OCI-LY7 (cell line): ENCODE measurements at regions not wholly inside any gene's neighbourhood (a gene's known extent, or its start where the extent isn't known, plus 50 kb on each side); places are given as distances from the start of the nearest gene placed in this dataset.

Source experiments
- EZH2phosphoT487 ChIP-seq: fragments of 200-600 bp; sonication (generic); IDR thresholded peaks from 2 replicates; pipeline ENCODE4 v1.6.1; 2018; ENCODE audit warnings: low read depth, borderline replicate concordance, mild to moderate bottlenecking, mixed run types, antibody characterized with exemption, low read length, moderate library complexity, mixed read lengths
- TF ChIP-seq, protein P1 (sequence below): fragments of 200-600 bp; sonication (generic); conservative IDR thresholded peaks from 2 replicates; pipeline ENCODE4 v1.5.1; 2014; ENCODE audit warnings: mild to moderate bottlenecking, antibody characterized with exemption, low read length, moderate library complexity, mixed read lengths

GRCh38 chr2:108069515-108070310 lies 83.4 kb downstream of the SLC5A7 start:
- TF ChIP-seq, protein P1, sequence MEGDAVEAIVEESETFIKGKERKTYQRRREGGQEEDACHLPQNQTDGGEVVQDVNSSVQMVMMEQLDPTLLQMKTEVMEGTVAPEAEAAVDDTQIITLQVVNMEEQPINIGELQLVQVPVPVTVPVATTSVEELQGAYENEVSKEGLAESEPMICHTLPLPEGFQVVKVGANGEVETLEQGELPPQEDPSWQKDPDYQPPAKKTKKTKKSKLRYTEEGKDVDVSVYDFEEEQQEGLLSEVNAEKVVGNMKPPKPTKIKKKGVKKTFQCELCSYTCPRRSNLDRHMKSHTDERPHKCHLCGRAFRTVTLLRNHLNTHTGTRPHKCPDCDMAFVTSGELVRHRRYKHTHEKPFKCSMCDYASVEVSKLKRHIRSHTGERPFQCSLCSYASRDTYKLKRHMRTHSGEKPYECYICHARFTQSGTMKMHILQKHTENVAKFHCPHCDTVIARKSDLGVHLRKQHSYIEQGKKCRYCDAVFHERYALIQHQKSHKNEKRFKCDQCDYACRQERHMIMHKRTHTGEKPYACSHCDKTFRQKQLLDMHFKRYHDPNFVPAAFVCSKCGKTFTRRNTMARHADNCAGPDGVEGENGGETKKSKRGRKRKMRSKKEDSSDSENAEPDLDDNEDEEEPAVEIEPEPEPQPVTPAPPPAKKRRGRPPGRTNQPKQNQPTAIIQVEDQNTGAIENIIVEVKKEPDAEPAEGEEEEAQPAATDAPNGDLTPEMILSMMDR: no peak
- TF ChIP-seq EZH2phosphoT487: no peak
